ENCODE measurements at regions not wholly inside any gene's neighbourhood (a gene's known extent, or its start where the extent isn't known, plus 50 kb on each side); places are given as distances from the start of the nearest gene placed in this dataset.

- peaks cover 11% of the 10 kb centered on the region for H3K9me3 Mint-ChIP-seq
- no peaks in the 10 kb centered on the region for H3K36me3 Mint-ChIP-seq (ENCODE audit: low read depth)
- Histone ChIP-seq H3K27me3 (ENCODE audit: control insufficient read depth, insufficient read depth, low read length, poor library complexity, severe bottlenecking) (no peaks in the 10 kb centered on the region), H3K4me1 (ENCODE audit: control insufficient read depth, insufficient read depth, low read length) (no peaks in the 10 kb centered on the region), H3K9me3 (ENCODE audit: control insufficient read depth, low read length) (peaks cover 18% of the 10 kb centered on the region), H3K27ac (ENCODE audit: low read depth, low read length) (no peak overlapping the region), H3K9ac (ENCODE audit: extremely low read depth, low read length, poor library complexity, severe bottlenecking) (no peak overlapping the region), H3K4me3 (ENCODE audit: low read length) (peak overlapping the region; percentile 2), H3K36me3 (ENCODE audit: control insufficient read depth, insufficient read depth, low read length) (no peaks in the 10 kb centered on the region)
- peaks cover 7% of the 10 kb centered on the region for H3K4me1 Mint-ChIP-seq
- no peak overlapping the region for H3K4me3 Mint-ChIP-seq
- TF ChIP-seq, protein P1, sequence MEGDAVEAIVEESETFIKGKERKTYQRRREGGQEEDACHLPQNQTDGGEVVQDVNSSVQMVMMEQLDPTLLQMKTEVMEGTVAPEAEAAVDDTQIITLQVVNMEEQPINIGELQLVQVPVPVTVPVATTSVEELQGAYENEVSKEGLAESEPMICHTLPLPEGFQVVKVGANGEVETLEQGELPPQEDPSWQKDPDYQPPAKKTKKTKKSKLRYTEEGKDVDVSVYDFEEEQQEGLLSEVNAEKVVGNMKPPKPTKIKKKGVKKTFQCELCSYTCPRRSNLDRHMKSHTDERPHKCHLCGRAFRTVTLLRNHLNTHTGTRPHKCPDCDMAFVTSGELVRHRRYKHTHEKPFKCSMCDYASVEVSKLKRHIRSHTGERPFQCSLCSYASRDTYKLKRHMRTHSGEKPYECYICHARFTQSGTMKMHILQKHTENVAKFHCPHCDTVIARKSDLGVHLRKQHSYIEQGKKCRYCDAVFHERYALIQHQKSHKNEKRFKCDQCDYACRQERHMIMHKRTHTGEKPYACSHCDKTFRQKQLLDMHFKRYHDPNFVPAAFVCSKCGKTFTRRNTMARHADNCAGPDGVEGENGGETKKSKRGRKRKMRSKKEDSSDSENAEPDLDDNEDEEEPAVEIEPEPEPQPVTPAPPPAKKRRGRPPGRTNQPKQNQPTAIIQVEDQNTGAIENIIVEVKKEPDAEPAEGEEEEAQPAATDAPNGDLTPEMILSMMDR (conservative IDR thresholded peaks at IDR 0.05) = no peak
- no peaks in the 10 kb centered on the region for H3K27me3 Mint-ChIP-seq (ENCODE audit: insufficient read depth)
- WGBS, 2 experiments (ENCODE audit: insufficient coverage in 1 of 2, insufficient read length in 1 of 2) = 96 to 100% methylated on average over 2 of the region's 3 CpGs
- no peak overlapping the region for H3K27ac Mint-ChIP-seq
- no peak for DNase-seq
Measured at GRCh38 chr11:57073128-57073527, 84.4 kb downstream of the OR5AK2 start.

DNA sequence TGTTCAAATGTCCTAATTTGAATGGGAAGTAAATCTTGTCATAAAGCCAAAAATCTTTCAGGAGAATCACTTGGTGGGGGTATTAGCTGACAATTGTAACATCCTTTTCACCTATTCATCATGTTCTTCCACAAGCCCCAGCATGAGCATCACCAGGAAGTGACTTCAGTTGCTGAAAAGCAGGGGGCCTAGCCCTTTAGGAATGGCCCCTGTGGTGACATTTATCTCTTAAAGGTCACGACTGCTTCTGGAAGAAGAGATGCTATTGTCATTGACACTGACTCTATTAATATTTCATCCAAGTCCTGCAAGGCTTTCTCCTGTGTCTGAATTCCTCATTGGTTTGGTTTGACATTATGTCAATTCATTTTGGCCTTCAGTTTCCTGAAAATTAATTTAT lies 92.6 kb downstream of the OR5AK2 start:
- Mint-ChIP-seq H3K4me3 (no peak overlapping the region), H3K9me3 (peaks cover 4% of the 10 kb centered on the region), H3K36me3 (ENCODE audit: low read depth) (no peaks in the 10 kb centered on the region), H3K4me1 (peaks cover 12% of the 10 kb centered on the region), H3K27me3 (ENCODE audit: insufficient read depth) (no peaks in the 10 kb centered on the region), H3K27ac (no peak overlapping the region)
- Histone ChIP-seq H3K27ac (ENCODE audit: low read depth, low read length) (no peak overlapping the region), H3K36me3 (ENCODE audit: control insufficient read depth, insufficient read depth, low read length) (no peaks in the 10 kb centered on the region), H3K9me3 (ENCODE audit: control insufficient read depth, low read length) (no peaks in the 10 kb centered on the region), H3K4me1 (ENCODE audit: control insufficient read depth, insufficient read depth, low read length) (peaks cover 4% of the 10 kb centered on the region), H3K4me3 (ENCODE audit: low read length) (no peak overlapping the region), H3K27me3 (ENCODE audit: control insufficient read depth, insufficient read depth, low read length, poor library complexity, severe bottlenecking) (no peaks in the 10 kb centered on the region), H3K9ac (ENCODE audit: extremely low read depth, low read length, poor library complexity, severe bottlenecking) (no peak overlapping the region)
- DNase-seq = peak; percentile 57
- TF ChIP-seq, protein P1 (conservative IDR thresholded peaks at IDR 0.05) = no peak
- 27% methylated on average over 1 of the region's 1 CpG; no CpG with 5 or more reads in 1 of the 2 experiments for WGBS, 2 experiments (ENCODE audit: insufficient coverage in 1 of 2, insufficient read length in 1 of 2)

- H3K9me3 ChIP-seq (ENCODE audit: control insufficient read depth, low read length) = no peaks in the 10 kb centered on the region
- peaks cover 4% of the 10 kb centered on the region for H3K4me1 ChIP-seq (ENCODE audit: control insufficient read depth, insufficient read depth, low read length)
- DNase-seq = no peak
- no peaks in the 10 kb centered on the region for H3K36me3 ChIP-seq (ENCODE audit: control insufficient read depth, insufficient read depth, low read length)
- no peaks in the 10 kb centered on the region for H3K27me3 Mint-ChIP-seq (ENCODE audit: insufficient read depth)
- WGBS, 2 experiments (ENCODE audit: insufficient coverage in 1 of 2, insufficient read length in 1 of 2) = 94% methylated on average over 1 of the region's 1 CpG; no CpG with 5 or more reads in 1 of the 2 experiments
- H3K27ac ChIP-seq (ENCODE audit: low read depth, low read length) = no peak overlapping the region
- TF ChIP-seq, protein P1 (conservative IDR thresholded peaks at IDR 0.05) = no peak
- no peak overlapping the region for H3K4me3 ChIP-seq (ENCODE audit: low read length)
- peaks cover 12% of the 10 kb centered on the region for H3K4me1 Mint-ChIP-seq
- no peak overlapping the region for H3K4me3 Mint-ChIP-seq
- H3K9me3 Mint-ChIP-seq = peaks cover 4% of the 10 kb centered on the region
- H3K9ac ChIP-seq (ENCODE audit: extremely low read depth, low read length, poor library complexity, severe bottlenecking) = no peak overlapping the region
- no peaks in the 10 kb centered on the region for H3K36me3 Mint-ChIP-seq (ENCODE audit: low read depth)
- H3K27ac Mint-ChIP-seq = no peak overlapping the region
- H3K27me3 ChIP-seq (ENCODE audit: control insufficient read depth, insufficient read depth, low read length, poor library complexity, severe bottlenecking) = no peaks in the 10 kb centered on the region
Measured at GRCh38 chr11:57082125-57082524, 93.4 kb downstream of the OR5AK2 start.
